ENCODE measurements at regions not wholly inside any gene's neighbourhood (a gene's known extent, or its start where the extent isn't known, plus 50 kb on each side); places are given as distances from the start of the nearest gene placed in this dataset.

DNA sequence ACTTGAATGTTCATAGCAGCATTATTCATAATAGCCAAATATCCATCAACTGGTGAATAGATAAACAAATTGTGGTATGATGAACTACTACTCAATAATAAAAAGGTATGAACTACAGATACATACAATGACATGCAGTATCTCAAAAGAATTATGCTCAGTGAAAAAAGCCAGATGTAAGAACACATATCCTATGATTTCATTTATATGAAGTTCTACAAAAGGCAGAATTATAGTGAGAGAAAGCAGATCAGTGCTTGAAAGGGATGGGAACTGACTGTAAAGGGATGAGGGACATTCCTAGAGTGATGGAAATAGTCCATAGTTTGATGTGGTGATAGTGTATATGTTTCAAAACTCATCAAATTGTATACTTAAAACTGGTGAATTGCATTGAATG is 339.0 kb downstream of the ENC1 start:
- Mint-ChIP-seq H3K27me3 (ENCODE audit: low read depth) (no peaks in the 10 kb centered on the region), H3K4me3 (ENCODE audit: unreplicated experiment) (no peak overlapping the region), H3K4me1 (ENCODE audit: low read depth) (no peaks in the 10 kb centered on the region), H3K36me3 (ENCODE audit: low read depth) (no peaks in the 10 kb centered on the region), H3K27ac (ENCODE audit: unreplicated experiment) (no peak overlapping the region), H3K9me3 (ENCODE audit: low read depth) (no peaks in the 10 kb centered on the region)
- DNase-seq (ENCODE audit: low spot score) = no peak
- TF ChIP-seq, protein P1, sequence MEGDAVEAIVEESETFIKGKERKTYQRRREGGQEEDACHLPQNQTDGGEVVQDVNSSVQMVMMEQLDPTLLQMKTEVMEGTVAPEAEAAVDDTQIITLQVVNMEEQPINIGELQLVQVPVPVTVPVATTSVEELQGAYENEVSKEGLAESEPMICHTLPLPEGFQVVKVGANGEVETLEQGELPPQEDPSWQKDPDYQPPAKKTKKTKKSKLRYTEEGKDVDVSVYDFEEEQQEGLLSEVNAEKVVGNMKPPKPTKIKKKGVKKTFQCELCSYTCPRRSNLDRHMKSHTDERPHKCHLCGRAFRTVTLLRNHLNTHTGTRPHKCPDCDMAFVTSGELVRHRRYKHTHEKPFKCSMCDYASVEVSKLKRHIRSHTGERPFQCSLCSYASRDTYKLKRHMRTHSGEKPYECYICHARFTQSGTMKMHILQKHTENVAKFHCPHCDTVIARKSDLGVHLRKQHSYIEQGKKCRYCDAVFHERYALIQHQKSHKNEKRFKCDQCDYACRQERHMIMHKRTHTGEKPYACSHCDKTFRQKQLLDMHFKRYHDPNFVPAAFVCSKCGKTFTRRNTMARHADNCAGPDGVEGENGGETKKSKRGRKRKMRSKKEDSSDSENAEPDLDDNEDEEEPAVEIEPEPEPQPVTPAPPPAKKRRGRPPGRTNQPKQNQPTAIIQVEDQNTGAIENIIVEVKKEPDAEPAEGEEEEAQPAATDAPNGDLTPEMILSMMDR (IDR thresholded peaks at IDR 0.05) = no peak

- Mint-ChIP-seq H3K9me3 (ENCODE audit: low read depth) (no peaks in the 10 kb centered on the region), H3K36me3 (ENCODE audit: low read depth) (no peaks in the 10 kb centered on the region), H3K27ac (ENCODE audit: unreplicated experiment) (no peak overlapping the region), H3K4me3 (ENCODE audit: unreplicated experiment) (no peak overlapping the region), H3K4me1 (ENCODE audit: low read depth) (no peaks in the 10 kb centered on the region), H3K27me3 (ENCODE audit: low read depth) (no peaks in the 10 kb centered on the region)
- TF ChIP-seq, protein P1 (IDR thresholded peaks at IDR 0.05) = no peak
- no peak for DNase-seq (ENCODE audit: low spot score)
Measured at GRCh38 chr5:74300808-74301389, 339.6 kb downstream of the ENC1 start.

- Mint-ChIP-seq H3K4me3 (ENCODE audit: unreplicated experiment) (no peak overlapping the region), H3K27me3 (ENCODE audit: low read depth) (no peaks in the 10 kb centered on the region), H3K9me3 (ENCODE audit: low read depth) (no peaks in the 10 kb centered on the region), H3K27ac (ENCODE audit: unreplicated experiment) (no peak overlapping the region), H3K4me1 (ENCODE audit: low read depth) (no peaks in the 10 kb centered on the region), H3K36me3 (ENCODE audit: low read depth) (no peaks in the 10 kb centered on the region)
- DNase-seq (ENCODE audit: low spot score) = no peak
- TF ChIP-seq, protein P1 (IDR thresholded peaks at IDR 0.05) = no peak
Measured at GRCh38 chr5:74299833-74300232, 340.7 kb downstream of the ENC1 start.

DNA sequence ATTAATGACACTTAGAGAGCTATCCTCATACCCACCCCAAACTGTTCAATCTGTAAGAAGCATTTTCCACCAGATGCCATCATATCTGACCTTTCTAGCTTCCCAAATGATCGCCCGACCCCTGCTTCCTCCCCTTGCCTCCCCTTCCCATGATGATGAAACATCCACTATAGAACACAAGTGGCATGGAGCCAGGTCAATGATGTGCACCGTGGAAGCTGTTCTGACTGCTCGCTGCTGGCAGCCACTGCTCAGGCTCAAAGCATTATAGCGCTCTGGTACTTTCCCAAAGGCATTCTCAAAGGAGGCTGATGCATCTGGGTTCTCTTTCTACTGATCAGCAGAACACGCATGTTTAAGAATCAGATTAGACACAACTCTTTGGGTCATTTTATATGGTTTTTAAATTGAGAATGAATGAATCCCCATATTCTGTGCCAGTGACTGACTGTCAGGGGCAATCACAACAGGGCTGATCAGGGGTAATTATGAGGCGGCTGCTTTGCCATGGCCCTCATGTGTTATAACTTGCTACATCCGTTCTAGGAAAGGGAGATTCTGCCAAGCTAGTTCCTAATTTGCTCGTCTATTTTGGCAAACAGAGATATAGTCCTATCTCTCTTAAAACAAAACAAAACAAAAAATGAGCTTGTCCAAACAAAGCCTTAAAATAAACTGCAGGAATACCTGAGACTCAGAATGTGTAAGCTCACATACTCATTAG is 343.7 kb downstream of the ENC1 start:
- no peak for DNase-seq (ENCODE audit: low spot score)
- Mint-ChIP-seq H3K4me1 (ENCODE audit: low read depth) (peaks cover 10% of the 10 kb centered on the region), H3K27me3 (ENCODE audit: low read depth) (no peaks in the 10 kb centered on the region), H3K9me3 (ENCODE audit: low read depth) (no peaks in the 10 kb centered on the region), H3K4me3 (ENCODE audit: unreplicated experiment) (no peak overlapping the region), H3K27ac (ENCODE audit: unreplicated experiment) (no peak overlapping the region), H3K36me3 (ENCODE audit: low read depth) (no peaks in the 10 kb centered on the region)
- TF ChIP-seq, protein P1 (IDR thresholded peaks at IDR 0.05) = no peak

GRCh38 chr5:74295676-74296075 is 344.9 kb downstream of the ENC1 start:
- TF ChIP-seq, protein P1 (IDR thresholded peaks at IDR 0.05) = no peak
- no peak overlapping the region for H3K4me3 Mint-ChIP-seq (ENCODE audit: unreplicated experiment)
- no peaks in the 10 kb centered on the region for H3K9me3 Mint-ChIP-seq (ENCODE audit: low read depth)
- no peaks in the 10 kb centered on the region for H3K36me3 Mint-ChIP-seq (ENCODE audit: low read depth)
- H3K27me3 Mint-ChIP-seq (ENCODE audit: low read depth) = no peaks in the 10 kb centered on the region
- peaks cover 15% of the 10 kb centered on the region for H3K4me1 Mint-ChIP-seq (ENCODE audit: low read depth)
- no peak for DNase-seq (ENCODE audit: low spot score)
- H3K27ac Mint-ChIP-seq (ENCODE audit: unreplicated experiment) = no peak overlapping the region
